ENCODE measurements at regions not wholly inside any gene's neighbourhood (a gene's known extent, or its start where the extent isn't known, plus 50 kb on each side); places are given as distances from the start of the nearest gene placed in this dataset.

- TF ChIP-seq CTCF (IDR thresholded peaks at IDR 0.05) (no peak), POLR2A (IDR thresholded peaks at IDR 0.05) (no peak)
Observed at GRCh38 chrX:139179592-139179991, 350.9 kb upstream of the F9 start.

Data from esophagus squamous epithelium (tissue), 4 donors.